ENCODE measurements at regions not wholly inside any gene's neighbourhood (a gene's known extent, or its start where the extent isn't known, plus 50 kb on each side); places are given as distances from the start of the nearest gene placed in this dataset.

DNA sequence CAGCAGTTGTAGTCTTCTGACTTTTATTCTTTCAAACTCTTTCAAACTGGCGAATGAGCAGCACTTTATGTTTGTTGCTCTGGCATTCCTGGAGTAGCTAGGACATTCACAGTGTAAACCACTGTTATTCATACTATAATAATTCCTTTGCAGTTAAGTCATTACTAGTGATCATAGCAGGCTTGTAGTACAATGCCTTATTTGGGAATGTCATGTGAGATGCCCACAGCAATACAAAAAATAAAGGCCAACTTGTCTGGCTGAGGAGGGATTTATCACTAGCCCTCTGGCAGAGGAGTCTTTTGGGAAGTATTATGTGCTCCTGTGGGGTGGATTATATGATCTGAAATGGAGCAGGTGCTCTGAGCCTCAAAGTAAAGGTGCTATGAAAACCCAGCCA is 197.2 kb downstream of the VGLL3 start:
- H3K36me3 ChIP-seq (ENCODE audit: control insufficient read depth, low read depth, low read length), result no peaks in the 10 kb centered on the region
- no peaks in the 10 kb centered on the region for H3K9me3 ChIP-seq (ENCODE audit: control insufficient read depth, low read depth, low read length)
- peaks cover 11% of the 10 kb centered on the region for H3K4me1 ChIP-seq (ENCODE audit: control insufficient read depth, low read depth, low read length)
- H3K4me3 ChIP-seq (ENCODE audit: low read length), result no peak overlapping the region
- H3K27ac ChIP-seq (ENCODE audit: low read length), result no peak overlapping the region
- H3K27me3 ChIP-seq (ENCODE audit: control insufficient read depth, insufficient read depth, low read length), result no peaks in the 10 kb centered on the region
- no peak overlapping the region for H3K9ac ChIP-seq (ENCODE audit: low read length)

DNA sequence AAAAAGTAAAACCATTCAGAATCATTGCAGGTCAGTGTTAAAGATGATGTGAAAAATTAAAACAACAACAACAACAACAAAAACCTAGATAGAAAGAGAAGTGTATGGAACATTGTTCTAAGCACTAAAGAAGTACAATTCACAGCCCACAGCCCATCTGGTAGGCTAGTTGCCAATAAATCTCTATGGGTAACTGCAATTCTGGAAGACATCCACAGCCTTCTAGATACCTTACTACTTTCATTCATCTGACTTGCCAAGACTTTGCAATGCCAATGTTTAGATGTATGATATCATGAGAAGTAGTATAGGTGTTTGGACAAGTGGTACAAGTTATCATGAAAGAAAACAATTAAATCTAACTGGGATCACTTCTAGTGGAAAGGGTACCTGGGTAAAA is 198.6 kb downstream of the VGLL3 start:
- Histone ChIP-seq H3K4me3 (ENCODE audit: low read length) (no peak overlapping the region), H3K27ac (ENCODE audit: low read length) (no peak overlapping the region), H3K4me1 (ENCODE audit: control insufficient read depth, low read depth, low read length) (peaks cover 11% of the 10 kb centered on the region), H3K27me3 (ENCODE audit: control insufficient read depth, insufficient read depth, low read length) (no peaks in the 10 kb centered on the region), H3K9me3 (ENCODE audit: control insufficient read depth, low read depth, low read length) (no peaks in the 10 kb centered on the region), H3K36me3 (ENCODE audit: control insufficient read depth, low read depth, low read length) (no peaks in the 10 kb centered on the region), H3K9ac (ENCODE audit: low read length) (no peak overlapping the region)

- no peak overlapping the region for H3K27ac ChIP-seq (ENCODE audit: low read length)
- H3K4me3 ChIP-seq (ENCODE audit: low read length), result no peak overlapping the region
- H3K4me1 ChIP-seq (ENCODE audit: control insufficient read depth, low read depth, low read length), result peaks cover 11% of the 10 kb centered on the region
- no peaks in the 10 kb centered on the region for H3K27me3 ChIP-seq (ENCODE audit: control insufficient read depth, insufficient read depth, low read length)
- H3K9me3 ChIP-seq (ENCODE audit: control insufficient read depth, low read depth, low read length), result no peaks in the 10 kb centered on the region
- no peaks in the 10 kb centered on the region for H3K36me3 ChIP-seq (ENCODE audit: control insufficient read depth, low read depth, low read length)
- no peak overlapping the region for H3K9ac ChIP-seq (ENCODE audit: low read length)
Measured at GRCh38 chr3:86790884-86791549, 199.9 kb downstream of the VGLL3 start.

- H3K9ac ChIP-seq (ENCODE audit: low read length), result no peak overlapping the region
- no peaks in the 10 kb centered on the region for H3K4me1 ChIP-seq (ENCODE audit: control insufficient read depth, low read depth, low read length)
- no peaks in the 10 kb centered on the region for H3K9me3 ChIP-seq (ENCODE audit: control insufficient read depth, low read depth, low read length)
- H3K27me3 ChIP-seq (ENCODE audit: control insufficient read depth, insufficient read depth, low read length), result no peaks in the 10 kb centered on the region
- no peak overlapping the region for H3K27ac ChIP-seq (ENCODE audit: low read length)
- H3K4me3 ChIP-seq (ENCODE audit: low read length), result no peak overlapping the region
- H3K36me3 ChIP-seq (ENCODE audit: control insufficient read depth, low read depth, low read length), result no peaks in the 10 kb centered on the region
Measured at GRCh38 chr3:86788371-86788770, 202.6 kb downstream of the VGLL3 start.

DNA sequence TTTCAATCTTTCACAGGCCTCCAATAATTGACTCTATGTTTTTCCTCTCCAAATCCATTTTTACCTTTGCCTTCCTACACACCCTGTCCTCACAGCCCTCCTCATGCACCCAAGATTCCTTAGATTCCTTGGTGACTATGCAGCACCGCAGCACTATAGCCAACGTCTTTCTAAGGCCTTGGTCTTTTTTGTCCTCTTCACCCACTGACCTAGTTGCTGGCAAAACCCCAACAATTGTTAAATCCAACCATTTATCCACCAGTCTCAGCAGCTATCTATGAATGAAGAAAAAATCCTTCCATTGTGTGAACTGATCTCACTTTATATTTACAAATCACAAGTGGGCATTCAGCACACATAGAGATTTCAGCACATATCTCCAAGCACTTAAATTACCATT is 203.9 kb downstream of the VGLL3 start:
- H3K27ac ChIP-seq (ENCODE audit: low read length), result no peak overlapping the region
- no peaks in the 10 kb centered on the region for H3K4me1 ChIP-seq (ENCODE audit: control insufficient read depth, low read depth, low read length)
- no peak overlapping the region for H3K9ac ChIP-seq (ENCODE audit: low read length)
- H3K9me3 ChIP-seq (ENCODE audit: control insufficient read depth, low read depth, low read length), result no peaks in the 10 kb centered on the region
- H3K27me3 ChIP-seq (ENCODE audit: control insufficient read depth, insufficient read depth, low read length), result no peaks in the 10 kb centered on the region
- no peaks in the 10 kb centered on the region for H3K36me3 ChIP-seq (ENCODE audit: control insufficient read depth, low read depth, low read length)
- no peak overlapping the region for H3K4me3 ChIP-seq (ENCODE audit: low read length)

- H3K4me1 ChIP-seq (ENCODE audit: control insufficient read depth, low read depth, low read length), result no peaks in the 10 kb centered on the region
- no peaks in the 10 kb centered on the region for H3K36me3 ChIP-seq (ENCODE audit: control insufficient read depth, low read depth, low read length)
- no peak overlapping the region for H3K27ac ChIP-seq (ENCODE audit: low read length)
- H3K9ac ChIP-seq (ENCODE audit: low read length), result no peak overlapping the region
- H3K4me3 ChIP-seq (ENCODE audit: low read length), result no peak overlapping the region
- no peaks in the 10 kb centered on the region for H3K9me3 ChIP-seq (ENCODE audit: control insufficient read depth, low read depth, low read length)
- no peaks in the 10 kb centered on the region for H3K27me3 ChIP-seq (ENCODE audit: control insufficient read depth, insufficient read depth, low read length)
Measured at GRCh38 chr3:86785386-86785785, 205.6 kb downstream of the VGLL3 start.

- Histone ChIP-seq H3K9me3 (ENCODE audit: control insufficient read depth, low read depth, low read length) (no peaks in the 10 kb centered on the region), H3K4me3 (ENCODE audit: low read length) (no peak overlapping the region), H3K27ac (ENCODE audit: low read length) (no peak overlapping the region), H3K36me3 (ENCODE audit: control insufficient read depth, low read depth, low read length) (no peaks in the 10 kb centered on the region), H3K9ac (ENCODE audit: low read length) (no peak overlapping the region), H3K4me1 (ENCODE audit: control insufficient read depth, low read depth, low read length) (no peaks in the 10 kb centered on the region), H3K27me3 (ENCODE audit: control insufficient read depth, insufficient read depth, low read length) (no peaks in the 10 kb centered on the region)
Measured at GRCh38 chr3:86782866-86783265, 208.1 kb downstream of the VGLL3 start.

DNA sequence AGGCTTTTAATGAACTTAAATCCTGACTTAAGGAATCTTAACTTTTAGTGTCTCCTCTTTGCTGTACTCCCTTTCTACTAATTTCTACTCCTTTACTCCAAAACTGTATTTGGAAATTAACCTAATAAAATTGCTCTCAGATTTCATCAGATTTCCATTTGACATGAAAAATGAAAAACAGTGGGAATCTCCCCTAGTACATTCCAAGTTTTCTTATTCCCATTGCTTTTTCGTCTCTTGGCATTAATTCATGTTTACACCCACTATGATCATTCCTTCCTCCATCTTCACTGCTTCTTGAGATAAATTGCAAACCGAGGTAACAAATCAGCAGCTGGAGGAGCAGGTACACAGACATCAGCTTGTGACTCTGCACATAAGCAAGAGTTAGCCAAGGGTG is 208.7 kb downstream of the VGLL3 start:
- Histone ChIP-seq H3K4me3 (ENCODE audit: low read length) (no peak overlapping the region), H3K36me3 (ENCODE audit: control insufficient read depth, low read depth, low read length) (no peaks in the 10 kb centered on the region), H3K9ac (ENCODE audit: low read length) (no peak overlapping the region), H3K9me3 (ENCODE audit: control insufficient read depth, low read depth, low read length) (no peaks in the 10 kb centered on the region), H3K4me1 (ENCODE audit: control insufficient read depth, low read depth, low read length) (no peaks in the 10 kb centered on the region), H3K27me3 (ENCODE audit: control insufficient read depth, insufficient read depth, low read length) (no peaks in the 10 kb centered on the region), H3K27ac (ENCODE audit: low read length) (no peak overlapping the region)

DNA sequence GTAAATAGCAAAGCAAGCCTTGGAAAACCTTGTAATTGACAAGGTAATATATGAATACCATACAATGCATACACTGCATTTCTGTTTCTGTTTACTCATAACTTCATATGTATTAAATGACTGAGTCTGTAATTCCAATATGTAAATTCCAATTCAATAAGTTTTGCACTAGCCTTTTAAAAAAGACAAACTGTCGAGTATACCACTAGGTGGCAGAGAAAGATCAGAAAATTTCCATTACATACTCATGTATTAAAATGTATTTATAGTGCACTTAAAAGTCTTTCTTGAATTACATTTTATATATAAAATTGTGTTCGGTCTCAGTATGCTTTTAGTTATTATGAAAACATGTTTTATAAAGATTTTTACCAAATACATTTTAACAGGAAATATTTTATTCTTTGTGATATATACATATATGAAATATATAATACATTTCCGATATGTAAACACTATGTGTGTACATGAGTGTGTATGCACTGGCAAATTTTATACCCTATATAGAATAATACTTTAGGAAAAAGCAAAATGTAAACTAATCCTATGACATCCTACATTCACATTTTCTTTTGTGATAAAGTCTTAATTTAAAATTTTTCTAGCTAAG is 216.8 kb downstream of the VGLL3 start:
- Histone ChIP-seq H3K9me3 (ENCODE audit: control insufficient read depth, low read depth, low read length) (no peaks in the 10 kb centered on the region), H3K4me1 (ENCODE audit: control insufficient read depth, low read depth, low read length) (no peaks in the 10 kb centered on the region), H3K9ac (ENCODE audit: low read length) (no peak overlapping the region), H3K36me3 (ENCODE audit: control insufficient read depth, low read depth, low read length) (no peaks in the 10 kb centered on the region), H3K27ac (ENCODE audit: low read length) (no peak overlapping the region), H3K4me3 (ENCODE audit: low read length) (no peak overlapping the region), H3K27me3 (ENCODE audit: control insufficient read depth, insufficient read depth, low read length) (no peaks in the 10 kb centered on the region)

- H3K36me3 ChIP-seq (ENCODE audit: control insufficient read depth, low read depth, low read length), result no peaks in the 10 kb centered on the region
- no peak overlapping the region for H3K4me3 ChIP-seq (ENCODE audit: low read length)
- H3K9me3 ChIP-seq (ENCODE audit: control insufficient read depth, low read depth, low read length), result no peaks in the 10 kb centered on the region
- no peak overlapping the region for H3K9ac ChIP-seq (ENCODE audit: low read length)
- no peak overlapping the region for H3K27ac ChIP-seq (ENCODE audit: low read length)
- no peaks in the 10 kb centered on the region for H3K4me1 ChIP-seq (ENCODE audit: control insufficient read depth, low read depth, low read length)
- no peaks in the 10 kb centered on the region for H3K27me3 ChIP-seq (ENCODE audit: control insufficient read depth, insufficient read depth, low read length)
Measured at GRCh38 chr3:86772699-86773098, 218.2 kb downstream of the VGLL3 start.

DNA sequence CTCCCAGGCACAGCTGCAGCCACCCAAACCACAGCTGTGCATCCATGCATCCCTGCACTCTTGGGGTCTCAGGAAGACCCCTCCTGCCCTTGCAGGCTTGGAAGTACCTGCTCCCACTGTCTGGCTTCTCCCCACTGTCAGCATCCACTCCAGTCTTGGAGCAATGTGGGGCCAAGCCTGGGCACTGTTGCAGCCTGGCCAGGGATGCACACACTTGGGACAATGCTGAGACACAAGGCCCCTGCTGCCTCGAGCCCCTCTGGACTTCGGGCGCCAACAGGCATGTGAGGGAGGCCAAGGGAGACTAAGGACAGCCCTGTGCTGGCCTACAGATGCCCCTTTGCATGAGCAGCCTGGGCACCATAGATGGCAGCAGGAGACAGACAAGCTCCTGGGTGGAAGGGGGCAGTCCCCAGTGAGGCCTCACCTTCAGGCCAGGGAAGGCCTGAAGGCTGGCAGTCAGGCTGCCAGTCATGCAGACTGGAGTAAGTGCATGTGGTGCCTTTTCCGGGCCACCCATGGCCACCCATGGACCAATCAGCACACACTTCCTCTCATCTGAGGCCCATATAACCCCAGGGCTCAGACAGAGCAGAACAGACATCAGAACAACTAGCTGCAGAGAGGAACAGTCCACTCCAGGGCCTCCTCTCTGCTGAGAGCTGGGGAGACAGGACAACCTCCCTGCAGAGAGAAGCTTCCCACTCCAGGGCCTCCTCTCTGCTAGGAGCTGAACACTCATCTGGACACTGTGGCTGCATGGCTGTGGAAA is 219.0 kb downstream of the VGLL3 start:
- Histone ChIP-seq H3K27ac (ENCODE audit: low read length) (no peak overlapping the region), H3K4me1 (ENCODE audit: control insufficient read depth, low read depth, low read length) (no peaks in the 10 kb centered on the region), H3K36me3 (ENCODE audit: control insufficient read depth, low read depth, low read length) (no peaks in the 10 kb centered on the region), H3K4me3 (ENCODE audit: low read length) (no peak overlapping the region), H3K9ac (ENCODE audit: low read length) (no peak overlapping the region), H3K9me3 (ENCODE audit: control insufficient read depth, low read depth, low read length) (no peaks in the 10 kb centered on the region), H3K27me3 (ENCODE audit: control insufficient read depth, insufficient read depth, low read length) (no peaks in the 10 kb centered on the region)

DNA sequence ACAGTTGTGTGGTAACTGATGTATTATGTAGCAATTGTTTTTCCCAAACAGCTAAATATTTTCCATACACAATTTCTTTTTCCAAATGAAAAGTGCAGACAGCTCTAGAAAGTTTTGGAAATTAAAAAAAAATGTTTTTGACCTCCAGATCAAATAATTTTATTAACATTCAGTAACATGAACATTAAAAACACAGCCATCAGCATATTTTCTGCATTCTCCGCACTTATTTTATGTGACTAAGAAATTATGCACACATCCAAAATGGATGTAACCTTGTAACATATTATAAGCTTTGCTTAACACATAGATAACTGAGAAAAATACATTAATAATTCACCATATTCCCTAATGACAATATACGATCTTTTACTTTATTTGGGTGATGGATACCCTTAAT is 224.6 kb downstream of the VGLL3 start:
- Histone ChIP-seq H3K36me3 (ENCODE audit: control insufficient read depth, low read depth, low read length) (no peaks in the 10 kb centered on the region), H3K27ac (ENCODE audit: low read length) (no peak overlapping the region)

More for the DNA sequence above, 224.6 kb downstream of the VGLL3 start:
- Histone ChIP-seq H3K27me3 (ENCODE audit: control insufficient read depth, insufficient read depth, low read length) (no peaks in the 10 kb centered on the region), H3K4me1 (ENCODE audit: control insufficient read depth, low read depth, low read length) (no peaks in the 10 kb centered on the region), H3K4me3 (ENCODE audit: low read length) (no peak overlapping the region), H3K9ac (ENCODE audit: low read length) (no peak overlapping the region), H3K9me3 (ENCODE audit: control insufficient read depth, low read depth, low read length) (no peaks in the 10 kb centered on the region)

Measured in iPS-18a (cell line).